HG02610 (cell line): ENCODE measurements at regions not wholly inside any gene's neighbourhood (a gene's known extent, or its start where the extent isn't known, plus 50 kb on each side); places are given as distances from the start of the nearest gene placed in this dataset.
"Not testable (repeated sequence)": the region's sequence is repeated elsewhere in the genome, so short reads cannot be mapped to it uniquely, and the experiment has no call there.

Source experiments
- ATAC-seq: cut with Tn5 transposase; IDR thresholded peaks from one replicate; pipeline ENCODE4 v1.9.1; 2021; ENCODE audit warnings: mild to moderate bottlenecking, moderate library complexity; ENCODE audit not compliant: unreplicated experiment

- ATAC-seq: no peak
Observed at GRCh38 chr6:69489970-69490369, 306.8 kb downstream of the LMBRD1 start.

GRCh38 chr6:69487688-69488087, 309.1 kb downstream of the LMBRD1 start:
- ATAC-seq: no peak

- no peak for ATAC-seq
Observed at GRCh38 chr6:69466979-69467570, 329.7 kb downstream of the LMBRD1 start.

- ATAC-seq: no peak
Observed at GRCh38 chr6:69465866-69466265, 330.9 kb downstream of the LMBRD1 start.

GRCh38 chr6:69456086-69456485, 340.7 kb downstream of the LMBRD1 start:
- no peak for ATAC-seq

GRCh38 chr6:69454619-69455018, 342.2 kb downstream of the LMBRD1 start:
- not testable (repeated sequence) for ATAC-seq

GRCh38 chr6:69450493-69450892, 346.3 kb downstream of the LMBRD1 start:
- not testable (repeated sequence) for ATAC-seq

- ATAC-seq: no peak
Observed at GRCh38 chr6:69449887-69450286, 346.9 kb downstream of the LMBRD1 start.
